Activated T-helper 17 cell treated with anti-CD3 and anti-CD28 coated beads, Interleukin-2, amount 50 U/mL, for 72 hours (primary cell): ENCODE measurements at regions not wholly inside any gene's neighbourhood (a gene's known extent, or its start where the extent isn't known, plus 50 kb on each side); places are given as distances from the start of the nearest gene placed in this dataset.
"Not testable (repeated sequence)": the region's sequence is repeated elsewhere in the genome, so short reads cannot be mapped to it uniquely, and the experiment has no call there.

Experiments
- ATAC-seq: fragments of 150-1000 bp; cut with Tn5 transposase; replicated peaks from 2 replicates; pipeline ENCODE4 v1.10.0; 2021; ENCODE audit warnings: mild to moderate bottlenecking, moderate library complexity
- H3K27ac Mint-ChIP-seq: one replicate; pipeline ENCODE4 v1.8.0; 2022; ENCODE audit warnings: mixed read lengths
- H3K27me3 Mint-ChIP-seq: one replicate; pipeline ENCODE4 v1.8.0; 2022; ENCODE audit warnings: mixed read lengths
- H3K36me3 Mint-ChIP-seq: one replicate; pipeline ENCODE4 v1.8.0; 2022; ENCODE audit warnings: low read depth, mild to moderate bottlenecking, mixed read lengths
- H3K4me1 Mint-ChIP-seq: one replicate; pipeline ENCODE4 v1.8.0; 2022; ENCODE audit warnings: mixed read lengths
- H3K4me3 Mint-ChIP-seq: one replicate; pipeline ENCODE4 v1.8.0; 2022; ENCODE audit warnings: mild to moderate bottlenecking, mixed read lengths
- H3K9me3 Mint-ChIP-seq: one replicate; pipeline ENCODE4 v1.8.0; 2022; ENCODE audit warnings: mixed read lengths

GRCh38 chr3:5874931-5875341 lies 687.4 kb downstream of the EDEM1 start:
- Mint-ChIP-seq H3K36me3 (no peaks in the 10 kb centered on the region), H3K4me1 (no peaks in the 10 kb centered on the region), H3K27ac (no peak overlapping the region), H3K9me3 (peaks cover 5% of the 10 kb centered on the region), H3K4me3 (no peak overlapping the region), H3K27me3 (no peaks in the 10 kb centered on the region)
- no peak for ATAC-seq

GRCh38 chr3:5888851-5889250 lies 701.3 kb downstream of the EDEM1 start:
- H3K27ac Mint-ChIP-seq = no peak overlapping the region
- no peak overlapping the region for H3K4me3 Mint-ChIP-seq
- H3K4me1 Mint-ChIP-seq = no peaks in the 10 kb centered on the region
- H3K9me3 Mint-ChIP-seq = no peaks in the 10 kb centered on the region
- no peak for ATAC-seq
- no peaks in the 10 kb centered on the region for H3K36me3 Mint-ChIP-seq
- H3K27me3 Mint-ChIP-seq = no peaks in the 10 kb centered on the region

- Mint-ChIP-seq H3K9me3 (peaks cover under 1% of the 10 kb centered on the region), H3K4me3 (no peak overlapping the region), H3K36me3 (no peaks in the 10 kb centered on the region), H3K27me3 (no peaks in the 10 kb centered on the region), H3K27ac (no peak overlapping the region), H3K4me1 (no peaks in the 10 kb centered on the region)
- no peak for ATAC-seq
Measured at GRCh38 chr3:5889374-5889773, 701.9 kb downstream of the EDEM1 start.

GRCh38 chr3:5891711-5892110 lies 704.2 kb downstream of the EDEM1 start:
- ATAC-seq = no peak
- H3K4me3 Mint-ChIP-seq = no peak overlapping the region
- H3K9me3 Mint-ChIP-seq = peaks cover 3% of the 10 kb centered on the region
- H3K36me3 Mint-ChIP-seq = no peaks in the 10 kb centered on the region
- no peaks in the 10 kb centered on the region for H3K4me1 Mint-ChIP-seq
- no peaks in the 10 kb centered on the region for H3K27me3 Mint-ChIP-seq
- H3K27ac Mint-ChIP-seq = no peak overlapping the region

- no peaks in the 10 kb centered on the region for H3K27me3 Mint-ChIP-seq
- no peak overlapping the region for H3K27ac Mint-ChIP-seq
- peaks cover 10% of the 10 kb centered on the region for H3K9me3 Mint-ChIP-seq
- H3K4me3 Mint-ChIP-seq = no peak overlapping the region
- ATAC-seq = no peak
- H3K36me3 Mint-ChIP-seq = no peaks in the 10 kb centered on the region
- no peaks in the 10 kb centered on the region for H3K4me1 Mint-ChIP-seq
Measured at GRCh38 chr3:5898106-5898505, 710.6 kb downstream of the EDEM1 start.

- no peaks in the 10 kb centered on the region for H3K27me3 Mint-ChIP-seq
- no peaks in the 10 kb centered on the region for H3K36me3 Mint-ChIP-seq
- ATAC-seq = no peak
- H3K4me1 Mint-ChIP-seq = no peaks in the 10 kb centered on the region
- no peak overlapping the region for H3K4me3 Mint-ChIP-seq
- H3K9me3 Mint-ChIP-seq = peaks cover 10% of the 10 kb centered on the region
- no peak overlapping the region for H3K27ac Mint-ChIP-seq
Measured at GRCh38 chr3:5899014-5899761, 711.7 kb downstream of the EDEM1 start.

GRCh38 chr3:5917932-5918331 lies 730.4 kb downstream of the EDEM1 start:
- peaks cover 12% of the 10 kb centered on the region for H3K9me3 Mint-ChIP-seq
- no peak overlapping the region for H3K27ac Mint-ChIP-seq
- no peaks in the 10 kb centered on the region for H3K27me3 Mint-ChIP-seq
- H3K4me3 Mint-ChIP-seq = no peak overlapping the region
- no peak for ATAC-seq
- no peaks in the 10 kb centered on the region for H3K36me3 Mint-ChIP-seq
- no peaks in the 10 kb centered on the region for H3K4me1 Mint-ChIP-seq

GRCh38 chr3:5918626-5919025 lies 731.1 kb downstream of the EDEM1 start:
- Mint-ChIP-seq H3K4me3 (no peak overlapping the region), H3K27me3 (no peaks in the 10 kb centered on the region), H3K9me3 (peaks cover 12% of the 10 kb centered on the region), H3K36me3 (no peaks in the 10 kb centered on the region), H3K27ac (no peak overlapping the region), H3K4me1 (no peaks in the 10 kb centered on the region)
- no peak for ATAC-seq

- no peaks in the 10 kb centered on the region for H3K36me3 Mint-ChIP-seq
- no peaks in the 10 kb centered on the region for H3K27me3 Mint-ChIP-seq
- H3K4me3 Mint-ChIP-seq = no peak overlapping the region
- H3K4me1 Mint-ChIP-seq = no peaks in the 10 kb centered on the region
- no peaks in the 10 kb centered on the region for H3K9me3 Mint-ChIP-seq
- ATAC-seq = no peak
- H3K27ac Mint-ChIP-seq = no peak overlapping the region
Measured at GRCh38 chr3:5929027-5929426, 741.5 kb downstream of the EDEM1 start.

GRCh38 chr3:5944061-5944460 lies 756.6 kb downstream of the EDEM1 start:
- peaks cover 19% of the 10 kb centered on the region for H3K9me3 Mint-ChIP-seq
- not testable (repeated sequence) for H3K4me3 Mint-ChIP-seq, H3K27ac Mint-ChIP-seq, ATAC-seq, H3K27me3 Mint-ChIP-seq, H3K4me1 Mint-ChIP-seq, H3K36me3 Mint-ChIP-seq

GRCh38 chr3:5948084-5948483 lies 760.6 kb downstream of the EDEM1 start:
- no peaks in the 10 kb centered on the region for H3K27me3 Mint-ChIP-seq
- no peak overlapping the region for H3K27ac Mint-ChIP-seq
- H3K4me1 Mint-ChIP-seq = no peaks in the 10 kb centered on the region
- no peak for ATAC-seq
- H3K9me3 Mint-ChIP-seq = peaks cover 2% of the 10 kb centered on the region
- no peaks in the 10 kb centered on the region for H3K36me3 Mint-ChIP-seq
- H3K4me3 Mint-ChIP-seq = no peak overlapping the region

GRCh38 chr3:5951026-5951425 lies 763.5 kb downstream of the EDEM1 start:
- H3K4me3 Mint-ChIP-seq = no peak overlapping the region
- no peaks in the 10 kb centered on the region for H3K27me3 Mint-ChIP-seq
- H3K36me3 Mint-ChIP-seq = no peaks in the 10 kb centered on the region
- H3K4me1 Mint-ChIP-seq = no peaks in the 10 kb centered on the region
- no peak for ATAC-seq
- no peaks in the 10 kb centered on the region for H3K9me3 Mint-ChIP-seq
- H3K27ac Mint-ChIP-seq = no peak overlapping the region

GRCh38 chr3:5972586-5972985 lies 785.1 kb downstream of the EDEM1 start:
- ATAC-seq = no peak
- Mint-ChIP-seq H3K27ac (no peak overlapping the region), H3K4me3 (no peak overlapping the region), H3K36me3 (no peaks in the 10 kb centered on the region), H3K4me1 (no peaks in the 10 kb centered on the region), H3K9me3 (no peaks in the 10 kb centered on the region), H3K27me3 (no peaks in the 10 kb centered on the region)

- Mint-ChIP-seq H3K9me3 (peaks cover 2% of the 10 kb centered on the region), H3K4me1 (no peaks in the 10 kb centered on the region), H3K36me3 (no peaks in the 10 kb centered on the region), H3K27me3 (no peaks in the 10 kb centered on the region), H3K4me3 (no peak overlapping the region), H3K27ac (no peak overlapping the region)
- no peak for ATAC-seq
Measured at GRCh38 chr3:5974630-5975322, 787.3 kb downstream of the EDEM1 start.

- Mint-ChIP-seq H3K4me1 (no peaks in the 10 kb centered on the region), H3K9me3 (peaks cover 19% of the 10 kb centered on the region), H3K27me3 (no peaks in the 10 kb centered on the region), H3K27ac (no peak overlapping the region), H3K36me3 (no peaks in the 10 kb centered on the region), H3K4me3 (no peak overlapping the region)
- ATAC-seq = no peak
Measured at GRCh38 chr3:5977331-5977730, 789.8 kb downstream of the EDEM1 start.
